Activated B cell treated with CpG ODN at 0.5 μM for 24 hours (primary cell): ENCODE measurements at regions not wholly inside any gene's neighbourhood (a gene's known extent, or its start where the extent isn't known, plus 50 kb on each side); places are given as distances from the start of the nearest gene placed in this dataset.
"Not testable (repeated sequence)": the region's sequence is repeated elsewhere in the genome, so short reads cannot be mapped to it uniquely, and the experiment has no call there.

Source experiments
- ATAC-seq: fragments of 200-7000 bp; cut with Tn5 transposase; one replicate; pipeline ENCODE4 v1.10.0; 2021; ENCODE audit warnings: low read depth, mild to moderate bottlenecking, moderate library complexity
- CTCF ChIA-PET: fragments of 350-600 bp; sonication (Branson Sonifier 250); formaldehyde crosslinking; loops from one replicate; lab custom pipeline; 2021; ENCODE audit warnings: antibody characterized with exemption; lab: Charles Lee
- POLR2A ChIA-PET: fragments of 350-600 bp; sonication (Branson Sonifier 250); formaldehyde crosslinking; loops from one replicate; lab custom pipeline; 2021; ENCODE audit warnings: antibody characterized with exemption; lab: Charles Lee
- DNase-seq: peaks from one replicate; pipeline ENCODE4 v3.0.0; 2022
- H3K27ac Mint-ChIP-seq: one replicate; pipeline ENCODE4 v1.8.0; 2020; ENCODE audit warnings: mixed read lengths
- H3K27me3 Mint-ChIP-seq: one replicate; pipeline ENCODE4 v1.8.0; 2021; ENCODE audit warnings: mixed read lengths
- H3K36me3 Mint-ChIP-seq: one replicate; pipeline ENCODE4 v1.8.0; 2021; ENCODE audit warnings: low read depth, mixed read lengths
- H3K4me1 Mint-ChIP-seq: one replicate; pipeline ENCODE4 v1.8.0; 2021; ENCODE audit warnings: mixed read lengths
- H3K4me3 Mint-ChIP-seq: one replicate; pipeline ENCODE4 v1.8.0; 2020; ENCODE audit warnings: mild to moderate bottlenecking, mixed read lengths
- H3K9me3 Mint-ChIP-seq: one replicate; pipeline ENCODE4 v1.8.0; 2020; ENCODE audit warnings: mixed read lengths
- CTCF ChIP-seq: fragments of 200-600 bp; IDR thresholded peaks from one replicate; pipeline ENCODE4 v1.8.0; 2022; ENCODE audit warnings: antibody characterized with exemption, mild to moderate bottlenecking
- intact Hi-C: fragments of 100-400 bp; cut with micrococcal nuclease; formaldehyde crosslinking; loops from one replicate; pipeline ENCODE4 v1.15.1; 2024

- ChIA-PET POLR2A (no interaction called here), CTCF (no interaction called here)
- DNase-seq, result no peak
- intact Hi-C loops, result no loop called here
- Mint-ChIP-seq H3K27ac (no peak overlapping the region), H3K4me1 (no peaks in the 10 kb centered on the region), H3K27me3 (no peaks in the 10 kb centered on the region), H3K36me3 (no peaks in the 10 kb centered on the region), H3K4me3 (no peak overlapping the region), H3K9me3 (no peaks in the 10 kb centered on the region)
- no peak for TF ChIP-seq CTCF
- no peak for ATAC-seq
These were observed 702.9 kb downstream of the TENT5A start for GRCh38 chr6:81049425-81050042.

DNA sequence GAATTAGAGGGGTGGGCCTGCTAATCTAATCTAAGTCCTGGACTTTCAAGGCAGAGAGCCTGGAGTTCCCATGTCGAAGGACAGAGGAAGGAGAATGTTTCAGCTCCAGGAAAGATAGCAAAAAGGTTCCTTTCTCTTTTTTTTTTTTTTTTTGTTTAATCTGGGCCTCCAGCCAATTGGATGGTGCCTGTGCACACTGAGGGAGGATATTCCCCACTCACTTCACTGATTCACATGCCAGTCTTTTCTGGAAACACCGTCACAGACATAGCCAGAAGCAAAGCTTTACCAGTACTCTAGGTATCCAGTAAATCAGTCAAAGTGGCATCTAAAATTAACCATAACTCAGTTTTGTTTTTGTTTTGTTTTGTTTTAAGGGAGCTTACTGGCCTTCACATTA, 721.1 kb downstream of the TENT5A start:
- peaks cover 3% of the 10 kb centered on the region for H3K9me3 Mint-ChIP-seq
- intact Hi-C loops, result no loop called here

GRCh38 chr6:81026041-81026553, 726.4 kb downstream of the TENT5A start:
- H3K27me3 Mint-ChIP-seq, result no peaks in the 10 kb centered on the region
- DNase-seq (no peak), ATAC-seq (no peak)
- no peaks in the 10 kb centered on the region for H3K36me3 Mint-ChIP-seq
- H3K9me3 Mint-ChIP-seq, result peaks cover 7% of the 10 kb centered on the region
- no peak overlapping the region for H3K4me3 Mint-ChIP-seq
- no peak for TF ChIP-seq CTCF
- no peak overlapping the region for H3K27ac Mint-ChIP-seq
- CTCF ChIA-PET, result no interaction called here
- intact Hi-C loops, result no loop called here
- POLR2A ChIA-PET, result no interaction called here
- H3K4me1 Mint-ChIP-seq, result no peaks in the 10 kb centered on the region

More for the DNA sequence above, 721.1 kb downstream of the TENT5A start:
- Mint-ChIP-seq H3K36me3 (no peaks in the 10 kb centered on the region), H3K27me3 (no peaks in the 10 kb centered on the region), H3K27ac (no peak overlapping the region), H3K4me3 (no peak overlapping the region), H3K4me1 (no peaks in the 10 kb centered on the region)
- ChIA-PET POLR2A (no interaction called here), CTCF (no interaction called here)
- no peak for TF ChIP-seq CTCF
- DNase-seq (no peak), ATAC-seq (no peak)

- DNase-seq (no peak), ATAC-seq (no peak)
- H3K4me3 Mint-ChIP-seq, result no peak overlapping the region
- ChIA-PET POLR2A (no interaction called here), CTCF (no interaction called here)
- H3K9me3 Mint-ChIP-seq, result peaks cover 7% of the 10 kb centered on the region
- H3K27me3 Mint-ChIP-seq, result no peaks in the 10 kb centered on the region
- intact Hi-C loops, result no loop called here
- no peak for TF ChIP-seq CTCF
- H3K27ac Mint-ChIP-seq, result no peak overlapping the region
- no peaks in the 10 kb centered on the region for H3K4me1 Mint-ChIP-seq
- no peaks in the 10 kb centered on the region for H3K36me3 Mint-ChIP-seq
These were observed 728.8 kb downstream of the TENT5A start for GRCh38 chr6:81023709-81024108.

- Mint-ChIP-seq H3K27me3 (no peaks in the 10 kb centered on the region), H3K36me3 (no peaks in the 10 kb centered on the region), H3K4me3 (no peak overlapping the region), H3K4me1 (no peaks in the 10 kb centered on the region), H3K27ac (no peak overlapping the region), H3K9me3 (peaks cover 5% of the 10 kb centered on the region)
- ChIA-PET CTCF (no interaction called here), POLR2A (no interaction called here)
- no peak for TF ChIP-seq CTCF
- intact Hi-C loops, result no loop called here
- DNase-seq (no peak), ATAC-seq (no peak)
These were observed 729.4 kb downstream of the TENT5A start for GRCh38 chr6:81023007-81023582.

DNA sequence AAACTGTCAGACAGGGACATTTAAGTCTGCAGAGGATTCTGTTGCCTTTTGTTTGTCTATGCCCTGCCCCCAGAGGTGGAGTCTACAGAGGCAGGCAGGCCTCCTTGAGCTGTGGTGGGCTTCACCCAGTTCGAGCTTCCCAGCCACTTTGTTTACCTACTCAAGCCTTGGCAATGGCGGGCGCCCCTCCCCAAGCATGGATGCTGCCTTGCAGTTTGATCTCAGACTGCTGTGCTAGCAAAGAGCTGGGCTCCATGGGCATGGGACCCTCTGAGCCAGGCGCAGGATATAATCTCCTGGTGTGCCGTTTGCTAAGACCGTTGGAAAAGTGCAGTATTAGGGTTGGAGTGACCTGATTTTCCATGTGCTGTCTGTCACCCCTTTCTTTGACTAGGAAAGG, 734.9 kb downstream of the TENT5A start:
- intact Hi-C loops, POLR2A ChIA-PET, H3K36me3 Mint-ChIP-seq, H3K27me3 Mint-ChIP-seq, H3K4me3 Mint-ChIP-seq, DNase-seq, CTCF ChIA-PET, ATAC-seq, H3K9me3 Mint-ChIP-seq, H3K4me1 Mint-ChIP-seq, H3K27ac Mint-ChIP-seq: not testable (repeated sequence)
